ENCODE measurements at regions not wholly inside any gene's neighbourhood (a gene's known extent, or its start where the extent isn't known, plus 50 kb on each side); places are given as distances from the start of the nearest gene placed in this dataset.

- Mint-ChIP-seq H3K36me3 (peaks cover 16% of the 10 kb centered on the region), H3K9me3 (peaks cover 7% of the 10 kb centered on the region), H3K4me3 (peak overlapping the region; percentile 63), H3K4me1 (peaks cover 73% of the 10 kb centered on the region), H3K27ac (peak overlapping the region; percentile 94), H3K27me3 (no peaks in the 10 kb centered on the region)
- ATAC-seq (ENCODE audit: low read depth) (no peak), DNase-seq (no peak)
- POLR2A ChIA-PET, result interaction anchor here (0.7 to 6.3 kb wide), 20 partner anchors 9 to 334 kb away, joined by 3 to 38 read pairs (median 5); partner anchors contain the start of genes CXCR4 and DARS1
Measured at GRCh38 chr2:136049991-136050920, 64.8 kb upstream of the DARS1 start.

GRCh38 chr2:136049011-136049742 lies 63.8 kb upstream of the DARS1 start:
- peaks cover 69% of the 10 kb centered on the region for H3K4me1 Mint-ChIP-seq
- peak overlapping the region; percentile 63 for H3K4me3 Mint-ChIP-seq
- H3K27me3 Mint-ChIP-seq, result no peaks in the 10 kb centered on the region
- DNase-seq (no peak), ATAC-seq (ENCODE audit: low read depth) (peak; percentile 50)
- peak overlapping the region; percentile 94 for H3K27ac Mint-ChIP-seq
- peaks cover 10% of the 10 kb centered on the region for H3K9me3 Mint-ChIP-seq
- peaks cover 19% of the 10 kb centered on the region for H3K36me3 Mint-ChIP-seq
- POLR2A ChIA-PET, result interaction anchor here (0.7 to 6.3 kb wide), 20 partner anchors 10 to 335 kb away, joined by 3 to 38 read pairs (median 5); partner anchors contain the start of genes CXCR4 and DARS1

GRCh38 chr2:136045835-136046570 lies 60.6 kb upstream of the DARS1 start:
- Mint-ChIP-seq H3K27me3 (no peaks in the 10 kb centered on the region), H3K27ac (no peak overlapping the region), H3K4me1 (peaks cover 45% of the 10 kb centered on the region), H3K36me3 (peaks cover 23% of the 10 kb centered on the region), H3K4me3 (no peak overlapping the region), H3K9me3 (peaks cover 10% of the 10 kb centered on the region)
- no peak for DNase-seq
- no peak for ATAC-seq (ENCODE audit: low read depth)
- POLR2A ChIA-PET, result interaction anchor here (0.8 kb wide), 1 partner anchor 15 kb away, joined by 4 read pairs; no protein-coding TSS in a partner anchor

- POLR2A ChIA-PET, result interaction anchor here (0.8 kb wide), 1 partner anchor 14 kb away, joined by 4 read pairs; no protein-coding TSS in a partner anchor
- Mint-ChIP-seq H3K27ac (no peak overlapping the region), H3K4me3 (no peak overlapping the region), H3K36me3 (peaks cover 23% of the 10 kb centered on the region), H3K27me3 (no peaks in the 10 kb centered on the region), H3K9me3 (peaks cover 10% of the 10 kb centered on the region), H3K4me1 (peaks cover 39% of the 10 kb centered on the region)
- DNase-seq (no peak), ATAC-seq (ENCODE audit: low read depth) (no peak)
Measured at GRCh38 chr2:136045344-136045743, 59.9 kb upstream of the DARS1 start.

All from activated naive CD8-positive, alpha-beta T cell treated with anti-CD3 and anti-CD28 coated beads, Interleukin-2, amount 10 ng/mL, durations not matched to agents 7 days and 5 days (primary cell).